ENCODE measurements at regions not wholly inside any gene's neighbourhood (a gene's known extent, or its start where the extent isn't known, plus 50 kb on each side); places are given as distances from the start of the nearest gene placed in this dataset.
A peak's percentile ranks its signal among the peaks of the same experiment; 100 is the strongest.

- TF ChIP-seq, protein P1, sequence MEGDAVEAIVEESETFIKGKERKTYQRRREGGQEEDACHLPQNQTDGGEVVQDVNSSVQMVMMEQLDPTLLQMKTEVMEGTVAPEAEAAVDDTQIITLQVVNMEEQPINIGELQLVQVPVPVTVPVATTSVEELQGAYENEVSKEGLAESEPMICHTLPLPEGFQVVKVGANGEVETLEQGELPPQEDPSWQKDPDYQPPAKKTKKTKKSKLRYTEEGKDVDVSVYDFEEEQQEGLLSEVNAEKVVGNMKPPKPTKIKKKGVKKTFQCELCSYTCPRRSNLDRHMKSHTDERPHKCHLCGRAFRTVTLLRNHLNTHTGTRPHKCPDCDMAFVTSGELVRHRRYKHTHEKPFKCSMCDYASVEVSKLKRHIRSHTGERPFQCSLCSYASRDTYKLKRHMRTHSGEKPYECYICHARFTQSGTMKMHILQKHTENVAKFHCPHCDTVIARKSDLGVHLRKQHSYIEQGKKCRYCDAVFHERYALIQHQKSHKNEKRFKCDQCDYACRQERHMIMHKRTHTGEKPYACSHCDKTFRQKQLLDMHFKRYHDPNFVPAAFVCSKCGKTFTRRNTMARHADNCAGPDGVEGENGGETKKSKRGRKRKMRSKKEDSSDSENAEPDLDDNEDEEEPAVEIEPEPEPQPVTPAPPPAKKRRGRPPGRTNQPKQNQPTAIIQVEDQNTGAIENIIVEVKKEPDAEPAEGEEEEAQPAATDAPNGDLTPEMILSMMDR (IDR thresholded peaks at IDR 0.05): no peak
- Histone ChIP-seq H3K27me3 (ENCODE audit: low read depth) (no peaks in the 10 kb centered on the region), H3K36me3 (no peaks in the 10 kb centered on the region), H3K27ac (no peak overlapping the region), H3K4me1 (no peaks in the 10 kb centered on the region), H3K4me3 (no peak overlapping the region), H3K9me3 (no peaks in the 10 kb centered on the region)
- DNase-seq (no peak), ATAC-seq (peak in 1 of 2 donors; percentile 73)
- intact Hi-C loops (cut with DNase I): no loop called here
Observed at GRCh38 chr17:71632328-71632727, 488.5 kb upstream of the SOX9 start.

DNA sequence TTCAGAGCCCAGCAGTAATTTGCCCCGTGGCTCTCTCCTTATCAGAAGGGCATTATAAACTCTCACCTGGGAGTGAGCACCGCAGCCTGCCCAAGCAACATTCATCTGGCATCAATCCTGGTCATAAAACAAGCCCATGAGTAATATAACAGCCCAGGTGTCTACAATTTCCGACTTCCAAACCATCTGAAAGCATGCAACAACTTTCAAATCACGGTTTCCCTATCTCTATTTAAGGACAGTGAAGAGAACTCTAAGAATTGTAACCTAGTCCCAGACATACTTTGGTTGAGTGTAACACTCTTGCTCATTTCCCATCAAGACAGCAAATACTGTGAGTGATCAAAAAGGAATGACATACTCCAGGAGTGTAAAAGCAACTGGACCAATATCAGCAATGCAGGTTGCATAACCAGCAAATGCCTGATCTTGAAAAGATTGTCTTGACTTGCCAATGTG lies 487.4 kb upstream of the SOX9 start:
- ATAC-seq (peak; percentile 75 to 91), DNase-seq (no peak)
- intact Hi-C loops (cut with DNase I): no loop called here
- Histone ChIP-seq H3K27me3 (ENCODE audit: low read depth) (no peaks in the 10 kb centered on the region), H3K9me3 (no peaks in the 10 kb centered on the region), H3K36me3 (no peaks in the 10 kb centered on the region), H3K27ac (no peak overlapping the region), H3K4me1 (no peaks in the 10 kb centered on the region), H3K4me3 (no peak overlapping the region)
- TF ChIP-seq, protein P1 (IDR thresholded peaks at IDR 0.05): no peak

DNA sequence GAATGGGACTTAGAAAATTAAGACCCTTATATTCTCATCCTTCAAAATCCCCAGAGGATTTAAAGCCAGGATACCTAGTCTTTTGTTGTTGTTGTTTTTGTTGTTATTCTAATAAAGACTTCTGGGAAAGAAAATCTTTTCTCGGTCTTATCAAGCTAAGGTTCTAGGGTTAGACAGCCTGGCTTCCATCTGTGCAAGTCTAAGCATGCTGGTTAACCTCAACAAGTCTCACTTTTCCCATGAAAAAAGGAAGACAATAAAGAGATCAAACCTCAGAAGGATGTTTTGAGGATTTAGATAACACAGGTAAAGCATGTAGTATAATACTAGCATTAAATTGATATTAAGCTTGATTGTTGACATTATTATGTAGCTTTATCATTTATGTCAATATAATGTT lies 486.4 kb upstream of the SOX9 start:
- H3K36me3 ChIP-seq: no peaks in the 10 kb centered on the region
- intact Hi-C loops (cut with DNase I): no loop called here
- H3K4me1 ChIP-seq: no peaks in the 10 kb centered on the region
- DNase-seq (no peak), ATAC-seq (no peak)
- no peaks in the 10 kb centered on the region for H3K9me3 ChIP-seq
- TF ChIP-seq, protein P1 (IDR thresholded peaks at IDR 0.05): no peak
- H3K4me3 ChIP-seq: no peak overlapping the region
- H3K27me3 ChIP-seq (ENCODE audit: low read depth): no peaks in the 10 kb centered on the region
- H3K27ac ChIP-seq: no peak overlapping the region

- Histone ChIP-seq H3K27me3 (ENCODE audit: low read depth) (no peaks in the 10 kb centered on the region), H3K9me3 (no peaks in the 10 kb centered on the region), H3K4me1 (no peaks in the 10 kb centered on the region), H3K4me3 (no peak overlapping the region), H3K27ac (no peak overlapping the region), H3K36me3 (no peaks in the 10 kb centered on the region)
- TF ChIP-seq, protein P1 (IDR thresholded peaks at IDR 0.05): no peak
- DNase-seq (no peak), ATAC-seq (no peak)
- intact Hi-C loops (cut with DNase I): no loop called here
Observed at GRCh38 chr17:71635187-71635586, 485.6 kb upstream of the SOX9 start.

DNA sequence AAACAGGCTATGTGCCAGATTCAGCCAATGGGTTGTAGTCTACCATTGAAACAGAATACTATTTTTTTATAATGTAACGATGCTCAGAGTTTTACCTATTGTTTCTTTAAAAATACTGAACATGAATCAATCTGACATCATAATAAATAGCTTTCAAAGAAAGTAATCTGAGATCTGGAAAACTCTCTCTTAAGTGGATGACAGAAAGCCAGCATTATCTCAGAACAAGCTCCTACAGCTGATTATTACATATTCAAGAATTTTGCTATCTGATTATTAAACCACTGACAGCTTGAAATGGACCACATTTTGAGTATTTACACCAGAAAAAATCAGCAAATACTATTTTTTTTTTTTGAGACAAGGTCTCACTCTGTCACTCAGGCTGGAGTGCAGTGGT lies 484.2 kb upstream of the SOX9 start:
- H3K36me3 ChIP-seq: no peaks in the 10 kb centered on the region
- H3K27me3 ChIP-seq (ENCODE audit: low read depth): no peaks in the 10 kb centered on the region
- no peak overlapping the region for H3K4me3 ChIP-seq
- no peaks in the 10 kb centered on the region for H3K4me1 ChIP-seq
- TF ChIP-seq, protein P1 (IDR thresholded peaks at IDR 0.05): no peak
- ATAC-seq (no peak), DNase-seq (no peak)
- no peaks in the 10 kb centered on the region for H3K9me3 ChIP-seq
- intact Hi-C loops (cut with DNase I): no loop called here
- no peak overlapping the region for H3K27ac ChIP-seq

DNA sequence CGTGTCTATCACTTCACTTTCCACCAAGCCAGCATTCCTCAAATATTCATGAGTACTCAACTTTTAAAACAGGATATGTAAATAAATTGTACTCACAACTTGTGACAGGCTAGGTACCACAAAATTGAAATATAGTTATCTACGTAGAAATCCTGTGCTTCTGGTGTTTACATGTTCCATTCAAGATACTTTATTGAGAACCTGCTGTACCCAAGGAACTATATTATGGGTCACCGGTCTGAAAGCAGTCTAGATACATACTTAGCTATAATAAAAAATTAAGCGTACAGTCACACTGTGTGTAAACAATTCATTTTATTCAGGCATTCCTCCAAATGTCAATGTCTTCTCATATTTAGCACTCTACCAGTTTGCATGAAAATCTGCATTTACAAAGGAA lies 482.2 kb upstream of the SOX9 start:
- Histone ChIP-seq H3K9me3 (no peaks in the 10 kb centered on the region), H3K4me1 (no peaks in the 10 kb centered on the region), H3K36me3 (no peaks in the 10 kb centered on the region), H3K4me3 (no peak overlapping the region), H3K27ac (no peak overlapping the region), H3K27me3 (ENCODE audit: low read depth) (no peaks in the 10 kb centered on the region)
- DNase-seq (no peak), ATAC-seq (peak in 1 of 2 donors; percentile 84)
- intact Hi-C loops (cut with DNase I): no loop called here
- TF ChIP-seq, protein P1 (IDR thresholded peaks at IDR 0.05): no peak

Data from lower lobe of right lung (tissue), 2 donors.